ENCODE measurements at regions not wholly inside any gene's neighbourhood (a gene's known extent, or its start where the extent isn't known, plus 50 kb on each side); places are given as distances from the start of the nearest gene placed in this dataset.

- no peaks in the 10 kb centered on the region for H3F3A ChIP-seq (ENCODE audit: low read depth)
- no peak overlapping the region for H3K4me3 ChIP-seq (ENCODE audit: low read length, poor library complexity, severe bottlenecking)
- no peak overlapping the region for H3K9ac ChIP-seq (ENCODE audit: low read depth, low read length, poor library complexity, severe bottlenecking)
These were observed 584.4 kb upstream of the ACO1 start for GRCh38 chr9:31799953-31800609.

GRCh38 chr9:31807574-31808256 lies 576.7 kb upstream of the ACO1 start:
- Histone ChIP-seq H4K20me1 (ENCODE audit: insufficient read depth, low read length, poor library complexity, severe bottlenecking) (no peaks in the 10 kb centered on the region), H3K9ac (ENCODE audit: low read depth, low read length, poor library complexity, severe bottlenecking) (no peak overlapping the region), H3F3A (ENCODE audit: low read depth) (no peaks in the 10 kb centered on the region), H3K4me1 (ENCODE audit: insufficient read depth, low read length, poor library complexity, severe bottlenecking) (no peaks in the 10 kb centered on the region), H3K4me2 (ENCODE audit: low read depth, low read length, poor library complexity, severe bottlenecking) (no peak overlapping the region), H3K79me2 (ENCODE audit: insufficient read depth, low read length) (no peaks in the 10 kb centered on the region), H3K36me3 (ENCODE audit: insufficient read depth, low read length) (no peaks in the 10 kb centered on the region), H3K4me3 (ENCODE audit: low read length, poor library complexity, severe bottlenecking) (no peak overlapping the region), H2AFZ (ENCODE audit: low read length) (no peak overlapping the region), H3K9me2 (replicated peaks; ENCODE audit: low read depth, low read length) (no peaks in the 10 kb centered on the region), H3K27me3 (ENCODE audit: insufficient read depth, low read length, poor library complexity, severe bottlenecking) (no peaks in the 10 kb centered on the region), H3K9me3 (ENCODE audit: insufficient read depth, low read depth, low read length) (no peaks in the 10 kb centered on the region)
- no peak for TF ChIP-seq EZH2phosphoT487 (IDR thresholded peaks at IDR 0.05; ENCODE audit: borderline replicate concordance)
- TF ChIP-seq CTCF (conservative IDR thresholded peaks at IDR 0.05; ENCODE audit: low read length), result no peak; the same call in 1 of the 2 replicates

More at GRCh38 chr9:31799953-31800609, 584.4 kb upstream of the ACO1 start:
- H4K20me1 ChIP-seq (ENCODE audit: insufficient read depth, low read length, poor library complexity, severe bottlenecking), result no peaks in the 10 kb centered on the region
- no peak overlapping the region for H3K4me2 ChIP-seq (ENCODE audit: low read depth, low read length, poor library complexity, severe bottlenecking)
- no peaks in the 10 kb centered on the region for H3K9me3 ChIP-seq (ENCODE audit: insufficient read depth, low read depth, low read length)
- no peak overlapping the region for H2AFZ ChIP-seq (ENCODE audit: low read length)
- H3K79me2 ChIP-seq (ENCODE audit: insufficient read depth, low read length), result no peaks in the 10 kb centered on the region
- TF ChIP-seq EZH2phosphoT487 (IDR thresholded peaks at IDR 0.05; ENCODE audit: borderline replicate concordance) (no peak), CTCF (conservative IDR thresholded peaks at IDR 0.05; ENCODE audit: low read length) (peak; percentile 57)
- H3K9me2 ChIP-seq (replicated peaks; ENCODE audit: low read depth, low read length), result no peaks in the 10 kb centered on the region
- no peaks in the 10 kb centered on the region for H3K4me1 ChIP-seq (ENCODE audit: insufficient read depth, low read length, poor library complexity, severe bottlenecking)
- H3K27me3 ChIP-seq (ENCODE audit: insufficient read depth, low read length, poor library complexity, severe bottlenecking), result no peaks in the 10 kb centered on the region
- no peaks in the 10 kb centered on the region for H3K36me3 ChIP-seq (ENCODE audit: insufficient read depth, low read length)

GRCh38 chr9:31808766-31809165 lies 575.7 kb upstream of the ACO1 start:
- Histone ChIP-seq H3K4me1 (ENCODE audit: insufficient read depth, low read length, poor library complexity, severe bottlenecking) (no peaks in the 10 kb centered on the region), H2AFZ (ENCODE audit: low read length) (no peak overlapping the region)

More at GRCh38 chr9:31808766-31809165, 575.7 kb upstream of the ACO1 start:
- no peaks in the 10 kb centered on the region for H3K36me3 ChIP-seq (ENCODE audit: insufficient read depth, low read length)
- H3K9me2 ChIP-seq (replicated peaks; ENCODE audit: low read depth, low read length), result no peaks in the 10 kb centered on the region
- no peaks in the 10 kb centered on the region for H3F3A ChIP-seq (ENCODE audit: low read depth)
- no peaks in the 10 kb centered on the region for H3K27me3 ChIP-seq (ENCODE audit: insufficient read depth, low read length, poor library complexity, severe bottlenecking)
- H3K4me3 ChIP-seq (ENCODE audit: low read length, poor library complexity, severe bottlenecking), result no peak overlapping the region
- H3K9me3 ChIP-seq (ENCODE audit: insufficient read depth, low read depth, low read length), result no peaks in the 10 kb centered on the region
- H3K79me2 ChIP-seq (ENCODE audit: insufficient read depth, low read length), result no peaks in the 10 kb centered on the region
- no peak overlapping the region for H3K4me2 ChIP-seq (ENCODE audit: low read depth, low read length, poor library complexity, severe bottlenecking)
- no peaks in the 10 kb centered on the region for H4K20me1 ChIP-seq (ENCODE audit: insufficient read depth, low read length, poor library complexity, severe bottlenecking)
- H3K9ac ChIP-seq (ENCODE audit: low read depth, low read length, poor library complexity, severe bottlenecking), result no peak overlapping the region
- TF ChIP-seq EZH2phosphoT487 (IDR thresholded peaks at IDR 0.05; ENCODE audit: borderline replicate concordance), result no peak
- TF ChIP-seq CTCF (conservative IDR thresholded peaks at IDR 0.05; ENCODE audit: low read length), result no peak

Measured in Loucy (cell line).